ENCODE measurements at regions not wholly inside any gene's neighbourhood (a gene's known extent, or its start where the extent isn't known, plus 50 kb on each side); places are given as distances from the start of the nearest gene placed in this dataset.

DNA sequence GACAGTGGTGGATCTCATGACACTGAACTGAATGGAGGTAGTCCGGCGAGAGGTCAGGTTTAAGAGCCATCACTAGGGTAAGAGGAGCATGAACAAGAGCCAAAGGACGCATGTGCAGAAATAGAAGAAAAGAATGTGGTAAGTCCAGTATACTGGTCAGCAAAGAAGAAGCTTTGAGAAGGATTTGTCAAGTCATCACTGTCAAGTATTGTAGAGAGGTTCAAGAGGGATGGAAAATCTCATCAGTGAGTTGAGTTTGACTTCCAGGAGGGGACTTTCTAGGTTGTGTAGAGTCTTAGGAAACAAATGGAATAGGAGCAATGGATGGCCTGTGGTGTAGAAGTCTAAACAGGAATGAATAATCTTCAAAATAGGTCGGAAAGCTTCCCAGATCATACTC, 161.8 kb downstream of the BTBD3 start:
- H3K36me3 ChIP-seq, result no peaks in the 10 kb centered on the region
- TF ChIP-seq POLR2A (IDR thresholded peaks at IDR 0.05), result no peak
- intact Hi-C loops (cut with DNase I; ENCODE audit: low total_unique reads), result no loop called here
- no peaks in the 10 kb centered on the region for H3K4me1 ChIP-seq
- no peak overlapping the region for H3K27ac ChIP-seq
- no peaks in the 10 kb centered on the region for H3K9me3 ChIP-seq
- no peak for DNase-seq
- H3K4me3 ChIP-seq, result no peak overlapping the region
- WGBS, 5 donors, result 82 to 92% (median 86%) methylated on average over 4 of the region's 4 CpGs
- H3K27me3 ChIP-seq (replicated peaks in 1 of 7), result no peaks in the 10 kb centered on the region

DNA sequence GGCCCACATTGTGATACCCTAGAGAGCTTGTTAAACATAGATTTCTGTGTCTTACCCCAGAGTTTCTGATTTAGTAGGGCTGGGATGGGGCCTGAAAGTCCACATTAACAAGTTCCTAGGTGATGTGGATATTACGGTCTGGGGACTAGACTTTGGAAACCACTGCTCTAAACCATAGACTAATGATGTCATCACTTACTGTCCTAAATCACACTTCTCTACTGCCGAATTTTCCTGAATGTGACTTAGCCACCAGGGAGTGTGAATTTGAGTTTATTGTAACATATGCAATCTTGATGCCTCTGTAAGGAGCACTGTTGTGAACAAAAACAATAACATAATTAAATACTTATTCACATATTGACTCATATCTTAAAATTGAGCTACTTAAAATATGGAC, 165.6 kb downstream of the BTBD3 start:
- no peak for DNase-seq
- no peaks in the 10 kb centered on the region for H3K9me3 ChIP-seq
- H3K4me3 ChIP-seq, result no peak overlapping the region
- no peak overlapping the region for H3K27ac ChIP-seq
- 71 to 97% (median 91%) methylated on average over 2 of the region's 2 CpGs for WGBS, 5 donors
- H3K27me3 ChIP-seq (replicated peaks in 1 of 7), result no peaks in the 10 kb centered on the region
- intact Hi-C loops (cut with DNase I; ENCODE audit: low total_unique reads), result no loop called here
- H3K4me1 ChIP-seq, result no peaks in the 10 kb centered on the region
- H3K36me3 ChIP-seq, result no peaks in the 10 kb centered on the region
- TF ChIP-seq, protein P1, sequence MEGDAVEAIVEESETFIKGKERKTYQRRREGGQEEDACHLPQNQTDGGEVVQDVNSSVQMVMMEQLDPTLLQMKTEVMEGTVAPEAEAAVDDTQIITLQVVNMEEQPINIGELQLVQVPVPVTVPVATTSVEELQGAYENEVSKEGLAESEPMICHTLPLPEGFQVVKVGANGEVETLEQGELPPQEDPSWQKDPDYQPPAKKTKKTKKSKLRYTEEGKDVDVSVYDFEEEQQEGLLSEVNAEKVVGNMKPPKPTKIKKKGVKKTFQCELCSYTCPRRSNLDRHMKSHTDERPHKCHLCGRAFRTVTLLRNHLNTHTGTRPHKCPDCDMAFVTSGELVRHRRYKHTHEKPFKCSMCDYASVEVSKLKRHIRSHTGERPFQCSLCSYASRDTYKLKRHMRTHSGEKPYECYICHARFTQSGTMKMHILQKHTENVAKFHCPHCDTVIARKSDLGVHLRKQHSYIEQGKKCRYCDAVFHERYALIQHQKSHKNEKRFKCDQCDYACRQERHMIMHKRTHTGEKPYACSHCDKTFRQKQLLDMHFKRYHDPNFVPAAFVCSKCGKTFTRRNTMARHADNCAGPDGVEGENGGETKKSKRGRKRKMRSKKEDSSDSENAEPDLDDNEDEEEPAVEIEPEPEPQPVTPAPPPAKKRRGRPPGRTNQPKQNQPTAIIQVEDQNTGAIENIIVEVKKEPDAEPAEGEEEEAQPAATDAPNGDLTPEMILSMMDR (IDR thresholded peaks at IDR 0.05 in 8 of 11, conservative IDR thresholded peaks at IDR 0.05 in 3 of 11), result no peak
- TF ChIP-seq POLR2A (IDR thresholded peaks at IDR 0.05) (no peak), POLR2AphosphoS5 (IDR thresholded peaks at IDR 0.05) (no peak)

DNA sequence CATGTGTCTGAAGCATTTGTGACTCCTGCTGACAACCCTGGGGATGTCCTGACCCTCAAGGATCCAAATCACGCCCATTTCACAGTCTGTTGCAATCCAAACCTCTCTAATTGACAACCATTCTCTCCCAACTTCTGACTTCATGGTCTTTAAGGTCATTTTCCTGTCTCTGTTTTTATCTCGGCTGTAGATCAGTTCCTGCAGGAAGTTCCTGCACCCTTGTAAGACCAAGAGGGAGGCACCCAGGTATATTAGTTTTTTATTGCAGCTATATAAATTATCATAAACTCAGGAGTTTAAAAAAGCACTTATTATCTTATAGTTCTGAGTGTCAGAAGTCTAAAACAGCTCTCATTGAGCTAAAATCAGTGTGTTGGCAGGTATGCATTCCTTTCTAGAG, 166.8 kb downstream of the BTBD3 start:
- no peak overlapping the region for H3K27ac ChIP-seq
- no peak for TF ChIP-seq POLR2AphosphoS5 (IDR thresholded peaks at IDR 0.05)
- no peak for TF ChIP-seq POLR2A (IDR thresholded peaks at IDR 0.05)
- TF ChIP-seq, protein P1 (IDR thresholded peaks at IDR 0.05 in 8 of 11, conservative IDR thresholded peaks at IDR 0.05 in 3 of 11), result no peak
- H3K4me1 ChIP-seq, result no peaks in the 10 kb centered on the region
- no peaks in the 10 kb centered on the region for H3K27me3 ChIP-seq (replicated peaks in 1 of 7)
- no peak for DNase-seq
- H3K9me3 ChIP-seq, result no peaks in the 10 kb centered on the region
- intact Hi-C loops (cut with DNase I; ENCODE audit: low total_unique reads), result no loop called here
- WGBS, 5 donors, result 64 to 75% (median 66%) methylated on average over 2 of the region's 2 CpGs
- no peaks in the 10 kb centered on the region for H3K36me3 ChIP-seq
- no peak overlapping the region for H3K4me3 ChIP-seq

DNA sequence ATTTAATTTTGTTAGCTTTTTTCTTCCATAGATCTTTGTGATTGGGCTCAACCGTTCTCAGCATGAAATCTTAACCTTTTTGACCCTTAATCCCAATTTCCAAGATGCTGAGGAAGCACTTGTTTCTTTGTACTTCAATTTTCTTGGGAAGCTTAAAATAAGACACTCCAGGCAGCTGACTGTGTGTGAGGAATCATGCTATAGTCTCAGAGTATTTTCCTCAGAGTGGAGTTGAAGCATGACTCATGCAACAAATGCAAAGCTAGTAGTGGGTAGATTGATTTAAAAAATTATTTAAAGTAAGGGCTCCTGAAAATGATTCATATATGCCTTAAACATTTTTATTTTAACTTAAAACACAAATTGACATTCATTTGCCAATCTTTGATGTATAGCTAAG, 168.7 kb downstream of the BTBD3 start:
- TF ChIP-seq, protein P1 (IDR thresholded peaks at IDR 0.05 in 8 of 11, conservative IDR thresholded peaks at IDR 0.05 in 3 of 11), result no peak
- TF ChIP-seq POLR2A (IDR thresholded peaks at IDR 0.05) (no peak), POLR2AphosphoS5 (IDR thresholded peaks at IDR 0.05) (no peak)
- H3K27ac ChIP-seq, result no peak overlapping the region
- intact Hi-C loops (cut with DNase I; ENCODE audit: low total_unique reads), result no loop called here
- H3K4me3 ChIP-seq, result no peak overlapping the region
- H3K9me3 ChIP-seq, result no peaks in the 10 kb centered on the region
- DNase-seq, result no peak
- 54 to 77% (median 66%) methylated on average over 1 of the region's 1 CpG for WGBS, 5 donors
- no peaks in the 10 kb centered on the region for H3K36me3 ChIP-seq
- H3K27me3 ChIP-seq (replicated peaks in 1 of 7), result no peaks in the 10 kb centered on the region
- no peaks in the 10 kb centered on the region for H3K4me1 ChIP-seq

DNA sequence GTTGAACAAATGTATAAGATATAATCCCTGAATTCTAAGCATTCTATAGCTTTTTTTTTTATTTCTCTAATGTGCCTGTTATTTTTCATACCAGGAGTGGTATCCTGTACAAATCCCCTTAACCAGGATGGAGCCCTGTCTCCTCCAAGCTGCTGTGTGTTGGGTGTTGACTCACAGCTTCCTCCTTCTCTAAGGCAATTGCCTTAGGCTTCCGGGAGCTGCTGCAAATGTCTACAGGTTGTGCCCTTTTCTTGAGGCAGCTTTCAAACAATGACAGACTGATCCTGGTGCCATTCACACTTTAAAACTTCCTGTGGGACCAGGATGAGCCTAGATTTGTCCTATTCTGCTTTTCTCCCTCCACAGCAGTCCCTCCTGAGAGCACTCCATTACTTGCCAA, 173.2 kb downstream of the BTBD3 start:
- intact Hi-C loops (cut with DNase I; ENCODE audit: low total_unique reads), result no loop called here
- WGBS, 5 donors, result 30 to 59% (median 48%) methylated on average over 1 of the region's 1 CpG
- H3K36me3 ChIP-seq, result no peaks in the 10 kb centered on the region
- no peaks in the 10 kb centered on the region for H3K27me3 ChIP-seq (replicated peaks in 1 of 7)
- TF ChIP-seq, protein P1 (IDR thresholded peaks at IDR 0.05 in 8 of 11, conservative IDR thresholded peaks at IDR 0.05 in 3 of 11), result no peak
- TF ChIP-seq POLR2A (IDR thresholded peaks at IDR 0.05) (no peak), POLR2AphosphoS5 (IDR thresholded peaks at IDR 0.05) (no peak)
- no peak for DNase-seq
- H3K27ac ChIP-seq, result no peak overlapping the region
- H3K9me3 ChIP-seq, result no peaks in the 10 kb centered on the region
- no peaks in the 10 kb centered on the region for H3K4me1 ChIP-seq
- H3K4me3 ChIP-seq, result no peak overlapping the region
